Stimulated activated CD8-positive, alpha-beta memory T cell treated with anti-CD3 and anti-CD28 coated beads, Interleukin-7, amount 100 ng/mL, for 24 hours (primary cell): ENCODE measurements at regions not wholly inside any gene's neighbourhood (a gene's known extent, or its start where the extent isn't known, plus 50 kb on each side); places are given as distances from the start of the nearest gene placed in this dataset.

Experiments used
- DNase-seq: peaks from one replicate; pipeline ENCODE4 v3.0.0-alpha.2; 2020; ENCODE audit warnings: low read depth

GRCh38 chr21:38956521-38956855 lies 150.8 kb downstream of the ETS2 start:
- DNase-seq = no peak

GRCh38 chr21:38956007-38956406 lies 150.3 kb downstream of the ETS2 start:
- DNase-seq = no peak

GRCh38 chr21:38955495-38955894 lies 149.8 kb downstream of the ETS2 start:
- no peak for DNase-seq

GRCh38 chr21:38954588-38955004 lies 148.9 kb downstream of the ETS2 start:
- DNase-seq = no peak

- DNase-seq = no peak
These were observed 147.8 kb downstream of the ETS2 start for GRCh38 chr21:38953516-38953915.

- no peak for DNase-seq
These were observed 147.2 kb downstream of the ETS2 start for GRCh38 chr21:38952890-38953289.

GRCh38 chr21:38951095-38951730 lies 145.5 kb downstream of the ETS2 start:
- DNase-seq = no peak

- DNase-seq = no peak
These were observed 144.8 kb downstream of the ETS2 start for GRCh38 chr21:38950435-38951094.

GRCh38 chr21:38949070-38949380 lies 143.3 kb downstream of the ETS2 start:
- DNase-seq = no peak

GRCh38 chr21:38948377-38949069 lies 142.8 kb downstream of the ETS2 start:
- no peak for DNase-seq

GRCh38 chr21:38945545-38946245 lies 140.0 kb downstream of the ETS2 start:
- DNase-seq = no peak

GRCh38 chr21:38944903-38945302 lies 139.2 kb downstream of the ETS2 start:
- DNase-seq = no peak

GRCh38 chr21:38944402-38944801 lies 138.7 kb downstream of the ETS2 start:
- no peak for DNase-seq

GRCh38 chr21:38942748-38943211 lies 137.1 kb downstream of the ETS2 start:
- no peak for DNase-seq

- no peak for DNase-seq
These were observed 133.0 kb downstream of the ETS2 start for GRCh38 chr21:38938769-38939168.

GRCh38 chr21:38938343-38938742 lies 132.6 kb downstream of the ETS2 start:
- no peak for DNase-seq

GRCh38 chr21:38937844-38938243 lies 132.1 kb downstream of the ETS2 start:
- no peak for DNase-seq

- no peak for DNase-seq
These were observed 131.6 kb downstream of the ETS2 start for GRCh38 chr21:38937286-38937790.

- DNase-seq = no peak
These were observed 130.5 kb downstream of the ETS2 start for GRCh38 chr21:38936240-38936639.

- DNase-seq = no peak
These were observed 128.0 kb downstream of the ETS2 start for GRCh38 chr21:38933731-38934130.

GRCh38 chr21:38931291-38931690 lies 125.6 kb downstream of the ETS2 start:
- DNase-seq = no peak

- DNase-seq = no peak
These were observed 125.1 kb downstream of the ETS2 start for GRCh38 chr21:38930853-38931252.

GRCh38 chr21:38930066-38930465 lies 124.3 kb downstream of the ETS2 start:
- no peak for DNase-seq
